Memory B cell (primary cell): ENCODE measurements at regions not wholly inside any gene's neighbourhood (a gene's known extent, or its start where the extent isn't known, plus 50 kb on each side); places are given as distances from the start of the nearest gene placed in this dataset.
"Not testable (repeated sequence)": the region's sequence is repeated elsewhere in the genome, so short reads cannot be mapped to it uniquely, and the experiment has no call there.

Experiments used
- ATAC-seq: fragments of 150-1000 bp; cut with Tn5 transposase; 2 replicates; pipeline ENCODE4 v1.10.0; 2021; ENCODE audit warnings: low read depth, mild to moderate bottlenecking, moderate library complexity
- DNase-seq, 2 donors: peaks; one replicate each; pipeline ENCODE4 v3.0.0; 2022; ENCODE audit warnings: low spot score in 2 of 2
- H3K27ac Mint-ChIP-seq: one replicate; pipeline ENCODE4 v1.8.0; 2022; ENCODE audit warnings: mild to moderate bottlenecking, moderate library complexity, mixed read lengths
- H3K27me3 Mint-ChIP-seq: one replicate; pipeline ENCODE4 v1.8.0; 2022; ENCODE audit warnings: mixed read lengths
- H3K36me3 Mint-ChIP-seq: one replicate; pipeline ENCODE4 v1.8.0; 2022; ENCODE audit warnings: mild to moderate bottlenecking, mixed read lengths
- H3K4me1 Mint-ChIP-seq: one replicate; pipeline ENCODE4 v1.8.0; 2022; ENCODE audit warnings: mixed read lengths
- H3K4me3 Mint-ChIP-seq: one replicate; pipeline ENCODE4 v1.8.0; 2022; ENCODE audit warnings: mild to moderate bottlenecking, moderate library complexity, mixed read lengths
- H3K9me3 Mint-ChIP-seq: one replicate; pipeline ENCODE4 v1.8.0; 2022; ENCODE audit warnings: mixed read lengths

DNA sequence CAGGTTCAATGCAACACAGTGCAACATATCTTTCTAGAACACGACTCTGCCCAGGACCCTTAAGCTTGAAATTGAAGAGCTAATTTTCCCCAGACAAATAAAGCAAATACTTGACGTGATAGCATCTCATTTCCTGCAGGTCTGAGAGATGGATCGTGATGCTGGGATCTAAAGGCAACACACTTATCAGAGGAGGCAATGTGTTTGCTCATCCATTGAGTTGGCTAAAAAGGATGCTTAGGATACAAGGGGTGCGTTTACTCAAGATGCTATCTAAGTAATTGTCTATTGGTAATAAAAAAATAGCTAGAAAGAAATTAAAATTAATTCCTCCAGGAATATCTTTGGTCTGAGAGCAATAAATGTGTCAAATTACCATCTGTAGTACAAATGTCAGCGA is 129.0 kb downstream of the SOCS6 start:
- ATAC-seq: no peak
- H3K36me3 Mint-ChIP-seq: no peaks in the 10 kb centered on the region
- peaks cover 5% of the 10 kb centered on the region for H3K27me3 Mint-ChIP-seq
- DNase-seq: no peak
- H3K27ac Mint-ChIP-seq: no peak overlapping the region
- no peak overlapping the region for H3K4me3 Mint-ChIP-seq
- H3K9me3 Mint-ChIP-seq: no peaks in the 10 kb centered on the region
- H3K4me1 Mint-ChIP-seq: no peaks in the 10 kb centered on the region

DNA sequence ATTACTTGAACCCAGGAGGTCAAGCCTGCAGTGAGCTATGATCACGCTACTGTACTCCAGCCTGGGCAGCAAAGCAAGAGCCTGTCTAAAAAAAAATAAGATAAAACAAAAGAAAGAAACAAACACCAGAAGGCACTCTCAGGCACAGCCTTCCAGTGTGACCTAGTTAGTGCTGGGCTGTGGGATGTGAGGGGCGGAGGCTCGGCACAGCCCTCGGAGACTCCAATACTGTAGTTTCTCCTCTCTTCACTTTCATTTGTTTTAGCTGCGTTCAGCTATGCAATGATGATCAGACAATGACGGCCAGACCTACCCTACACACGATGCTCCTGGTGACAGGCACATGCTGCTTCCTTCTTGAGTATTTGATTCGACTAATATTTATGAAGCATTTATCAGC is 127.7 kb downstream of the SOCS6 start:
- no peaks in the 10 kb centered on the region for H3K36me3 Mint-ChIP-seq
- H3K27me3 Mint-ChIP-seq: peaks cover 5% of the 10 kb centered on the region
- no peak overlapping the region for H3K27ac Mint-ChIP-seq
- no peak overlapping the region for H3K4me3 Mint-ChIP-seq
- no peaks in the 10 kb centered on the region for H3K4me1 Mint-ChIP-seq
- H3K9me3 Mint-ChIP-seq: no peaks in the 10 kb centered on the region
- DNase-seq (no peak), ATAC-seq (no peak)

GRCh38 chr18:70415823-70416488 is 127.1 kb downstream of the SOCS6 start:
- Mint-ChIP-seq H3K27me3 (peaks cover 5% of the 10 kb centered on the region), H3K4me3 (no peak overlapping the region), H3K9me3 (no peaks in the 10 kb centered on the region), H3K4me1 (no peaks in the 10 kb centered on the region), H3K36me3 (no peaks in the 10 kb centered on the region), H3K27ac (no peak overlapping the region)
- DNase-seq: no peak
- ATAC-seq: no peak

DNA sequence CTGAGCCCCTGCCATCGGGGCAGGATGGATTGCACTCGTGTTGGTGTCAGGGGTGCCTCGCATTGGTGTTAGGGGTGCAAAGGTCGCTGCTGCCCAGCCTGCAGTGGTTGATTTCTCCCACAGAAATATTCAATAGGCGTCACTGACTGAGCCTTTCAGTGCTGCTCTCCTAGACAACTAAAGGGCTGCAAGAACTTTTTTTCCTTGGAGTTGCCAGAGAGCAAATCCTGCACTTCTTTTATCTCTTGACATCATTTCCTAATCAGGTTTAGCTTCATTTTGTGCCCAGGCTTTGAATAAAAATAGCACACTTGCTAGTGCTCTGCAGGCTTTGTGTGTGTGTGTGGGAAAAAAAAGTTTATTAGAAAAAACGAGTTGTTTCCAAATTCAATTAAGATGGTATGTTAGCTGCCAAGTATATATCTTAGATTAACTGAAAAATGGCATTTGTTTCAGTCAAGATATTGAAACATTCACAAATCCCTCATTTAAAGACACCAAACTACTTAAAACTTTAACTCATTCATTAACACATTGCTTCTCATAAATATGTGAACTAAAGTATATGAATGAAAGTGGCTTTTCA is 125.6 kb downstream of the SOCS6 start:
- Mint-ChIP-seq H3K4me3 (no peak overlapping the region), H3K27ac (no peak overlapping the region), H3K36me3 (no peaks in the 10 kb centered on the region), H3K9me3 (no peaks in the 10 kb centered on the region), H3K27me3 (peaks cover 8% of the 10 kb centered on the region), H3K4me1 (no peaks in the 10 kb centered on the region)
- DNase-seq (no peak), ATAC-seq (no peak)

GRCh38 chr18:70413455-70413854 is 124.6 kb downstream of the SOCS6 start:
- Mint-ChIP-seq H3K4me3 (no peak overlapping the region), H3K4me1 (no peaks in the 10 kb centered on the region), H3K9me3 (no peaks in the 10 kb centered on the region), H3K36me3 (no peaks in the 10 kb centered on the region), H3K27me3 (peaks cover 11% of the 10 kb centered on the region), H3K27ac (no peak overlapping the region)
- ATAC-seq (no peak), DNase-seq (no peak)

GRCh38 chr18:70411876-70412435 is 123.1 kb downstream of the SOCS6 start:
- Mint-ChIP-seq H3K4me3 (no peak overlapping the region), H3K9me3 (no peaks in the 10 kb centered on the region), H3K36me3 (no peaks in the 10 kb centered on the region), H3K27ac (no peak overlapping the region), H3K4me1 (no peaks in the 10 kb centered on the region), H3K27me3 (peaks cover 11% of the 10 kb centered on the region)
- DNase-seq (no peak), ATAC-seq (no peak)

GRCh38 chr18:70411307-70411706 is 122.5 kb downstream of the SOCS6 start:
- no peak for DNase-seq
- no peak for ATAC-seq
- Mint-ChIP-seq H3K27ac (no peak overlapping the region), H3K9me3 (no peaks in the 10 kb centered on the region), H3K36me3 (no peaks in the 10 kb centered on the region), H3K4me1 (no peaks in the 10 kb centered on the region), H3K27me3 (peaks cover 9% of the 10 kb centered on the region), H3K4me3 (no peak overlapping the region)

DNA sequence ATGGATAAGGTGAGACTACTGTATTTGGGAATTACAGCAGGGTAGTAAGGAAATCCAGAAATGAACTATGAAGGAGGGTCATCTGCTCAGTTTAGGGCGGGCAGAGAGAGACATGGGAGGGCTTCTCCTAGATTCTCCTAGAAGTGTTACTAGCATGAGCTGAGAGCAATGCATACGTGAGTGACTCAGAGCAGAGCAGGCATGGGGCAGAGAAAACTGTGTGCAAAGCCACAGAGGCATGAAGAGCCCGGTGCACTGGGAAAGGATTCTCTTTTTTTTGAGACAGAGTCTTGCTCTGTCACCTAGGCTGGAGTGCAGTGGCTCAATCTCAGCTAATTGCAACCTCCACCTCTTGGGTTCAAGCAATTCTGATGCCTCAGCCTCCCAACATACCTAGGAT is 116.2 kb downstream of the SOCS6 start:
- Mint-ChIP-seq H3K9me3 (no peaks in the 10 kb centered on the region), H3K27me3 (peaks cover 8% of the 10 kb centered on the region), H3K36me3 (no peaks in the 10 kb centered on the region), H3K27ac (no peak overlapping the region), H3K4me3 (no peak overlapping the region), H3K4me1 (no peaks in the 10 kb centered on the region)
- ATAC-seq (no peak), DNase-seq (no peak)

DNA sequence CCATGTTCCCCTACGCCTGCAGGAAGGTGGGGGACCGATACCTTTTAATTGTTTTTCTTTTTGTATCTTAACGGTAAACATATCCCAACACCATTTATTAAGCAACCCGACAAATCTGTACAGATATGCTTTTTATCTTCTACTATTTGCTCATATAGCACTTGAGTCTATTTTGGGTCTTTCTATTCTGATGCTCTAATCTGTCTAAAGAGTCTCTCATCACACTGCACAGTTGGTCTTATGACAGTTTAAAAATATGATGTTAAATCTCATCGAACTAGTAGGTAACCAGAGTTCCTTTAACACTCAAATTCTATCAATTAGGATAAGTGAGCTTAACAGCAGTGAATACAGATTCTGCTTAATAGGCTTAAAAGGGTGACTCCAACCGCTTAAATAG is 111.6 kb downstream of the SOCS6 start:
- Mint-ChIP-seq H3K9me3 (no peaks in the 10 kb centered on the region), H3K27me3 (peaks cover 1% of the 10 kb centered on the region), H3K4me3 (no peak overlapping the region), H3K27ac (no peak overlapping the region), H3K4me1 (no peaks in the 10 kb centered on the region), H3K36me3 (no peaks in the 10 kb centered on the region)
- ATAC-seq (no peak), DNase-seq (no peak)

GRCh38 chr18:70398076-70398475 is 109.2 kb downstream of the SOCS6 start:
- no peak overlapping the region for H3K4me3 Mint-ChIP-seq
- H3K9me3 Mint-ChIP-seq: peaks cover 2% of the 10 kb centered on the region
- DNase-seq (no peak), ATAC-seq (no peak)
- H3K27me3 Mint-ChIP-seq: peaks cover 2% of the 10 kb centered on the region
- H3K36me3 Mint-ChIP-seq: no peaks in the 10 kb centered on the region
- H3K27ac Mint-ChIP-seq: no peak overlapping the region
- H3K4me1 Mint-ChIP-seq: no peaks in the 10 kb centered on the region

- Mint-ChIP-seq H3K36me3 (no peaks in the 10 kb centered on the region), H3K27me3 (peaks cover 2% of the 10 kb centered on the region), H3K4me3 (no peak overlapping the region), H3K9me3 (peaks cover 2% of the 10 kb centered on the region), H3K4me1 (no peaks in the 10 kb centered on the region), H3K27ac (no peak overlapping the region)
- ATAC-seq (no peak), DNase-seq (no peak)
Measured at GRCh38 chr18:70397259-70397925, 108.5 kb downstream of the SOCS6 start.

DNA sequence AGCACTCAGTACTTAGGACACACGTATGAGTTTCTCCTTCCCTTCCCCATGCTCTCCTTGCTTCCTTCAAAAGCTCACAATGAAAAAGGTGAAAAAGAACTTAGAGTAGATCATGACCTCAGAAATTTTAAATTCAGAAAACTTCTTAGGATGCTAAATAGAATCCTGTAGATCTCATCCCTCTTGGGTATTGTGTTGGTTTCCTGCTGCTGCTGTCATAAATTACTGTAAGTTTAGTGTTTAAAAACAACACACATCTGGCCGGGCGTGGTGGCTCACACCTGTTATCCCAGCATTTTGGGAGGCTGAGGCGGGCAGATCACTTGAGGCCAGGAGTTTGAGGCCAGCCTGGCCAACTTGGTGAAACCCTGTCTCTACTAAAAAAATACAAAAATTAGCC is 106.9 kb downstream of the SOCS6 start:
- not testable (repeated sequence) for H3K4me1 Mint-ChIP-seq, H3K27ac Mint-ChIP-seq, H3K27me3 Mint-ChIP-seq, H3K4me3 Mint-ChIP-seq, ATAC-seq, DNase-seq, H3K9me3 Mint-ChIP-seq, H3K36me3 Mint-ChIP-seq

DNA sequence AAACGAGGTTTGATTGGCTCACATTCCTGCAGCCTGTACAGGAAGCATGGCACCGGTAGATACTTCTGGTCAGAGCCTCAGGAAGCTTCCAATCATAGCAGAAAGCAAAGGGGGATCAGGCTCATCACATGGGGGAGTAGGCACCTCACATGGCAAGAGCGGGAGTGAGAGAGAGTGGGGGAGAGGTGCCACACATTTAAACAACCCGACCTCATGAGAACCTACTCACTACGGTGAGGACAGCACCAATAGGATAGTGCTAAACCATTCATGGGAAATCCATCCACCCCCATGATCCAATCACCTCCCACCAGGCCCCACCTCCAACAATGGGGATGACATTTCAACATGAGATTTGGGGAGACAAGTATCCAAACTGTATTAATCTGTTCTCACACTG is 105.8 kb downstream of the SOCS6 start:
- no peaks in the 10 kb centered on the region for H3K36me3 Mint-ChIP-seq
- DNase-seq: no peak
- H3K4me1 Mint-ChIP-seq: no peaks in the 10 kb centered on the region
- no peak for ATAC-seq
- no peak overlapping the region for H3K4me3 Mint-ChIP-seq
- peaks cover 2% of the 10 kb centered on the region for H3K9me3 Mint-ChIP-seq
- H3K27me3 Mint-ChIP-seq: peaks cover 2% of the 10 kb centered on the region
- H3K27ac Mint-ChIP-seq: no peak overlapping the region

DNA sequence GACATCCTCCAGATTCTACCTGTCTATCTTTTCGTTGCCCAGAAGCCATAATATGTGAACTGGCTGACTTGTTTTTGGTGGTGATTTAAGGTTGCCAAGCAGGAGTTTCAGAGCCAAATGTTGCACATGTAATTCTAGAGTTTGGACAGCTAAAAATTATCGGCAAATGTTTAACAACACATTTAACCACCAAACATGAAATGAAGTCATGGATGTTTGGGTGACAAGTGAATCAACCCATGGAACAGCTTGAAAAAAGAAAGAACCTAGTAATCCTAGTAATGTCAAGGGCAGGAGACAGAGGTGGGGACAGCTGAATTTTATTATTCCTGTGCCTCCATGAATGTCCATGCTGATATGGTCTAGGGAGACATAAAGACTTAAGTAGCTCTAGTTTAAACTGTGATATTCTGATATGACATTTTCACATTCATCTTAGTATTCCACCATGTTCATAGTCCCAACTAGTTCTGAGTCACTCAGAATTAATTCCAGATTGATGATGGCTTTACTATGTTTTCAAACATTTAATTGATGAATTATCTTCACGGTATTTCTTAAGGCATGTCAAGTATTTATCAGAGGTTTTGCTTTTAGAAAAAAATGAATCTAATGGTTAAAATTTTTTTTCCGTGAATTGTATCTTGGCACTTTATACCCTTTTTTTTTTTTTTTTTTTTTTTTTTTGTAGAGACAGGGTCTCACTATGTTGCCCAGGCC is 101.7 kb downstream of the SOCS6 start:
- peaks cover 2% of the 10 kb centered on the region for H3K9me3 Mint-ChIP-seq
- no peak overlapping the region for H3K27ac Mint-ChIP-seq
- ATAC-seq (no peak), DNase-seq (no peak)
- H3K4me1 Mint-ChIP-seq: no peaks in the 10 kb centered on the region
- no peak overlapping the region for H3K4me3 Mint-ChIP-seq
- H3K36me3 Mint-ChIP-seq: no peaks in the 10 kb centered on the region
- peaks cover 2% of the 10 kb centered on the region for H3K27me3 Mint-ChIP-seq
